T-cell (primary cell): ENCODE measurements at regions not wholly inside any gene's neighbourhood (a gene's known extent, or its start where the extent isn't known, plus 50 kb on each side); places are given as distances from the start of the nearest gene placed in this dataset.
"Not testable (repeated sequence)": the region's sequence is repeated elsewhere in the genome, so short reads cannot be mapped to it uniquely, and the experiment has no call there.

Experiments used
- ATAC-seq, 4 experiments: fragments of 200-7000 bp in 3 of 4; fragments of 150-1000 bp in 1 of 4; cut with Tn5 transposase; replicated peaks in 1 of 4; 1 replicate in 3 of 4; 2 replicates in 1 of 4; pipeline ENCODE4 v1.10.0; 2021; ENCODE audit warnings: moderate library complexity in 3 of 4, mild to moderate bottlenecking in 2 of 4, moderate number of reproducible peaks in 1 of 4
- CTCF ChIA-PET, 2 donors: fragments of 300-600 bp; sonication (Branson Sonifier 250); formaldehyde crosslinking; loops; one replicate each; lab custom pipeline; 2022; ENCODE audit warnings: antibody characterized with exemption in 2 of 2; lab: Charles Lee
- POLR2A ChIA-PET, 2 donors: fragments of 300-600 bp; sonication (Branson Sonifier 250); formaldehyde crosslinking; loops; one replicate each; lab custom pipeline; 2022; ENCODE audit warnings: antibody characterized with exemption in 2 of 2; lab: Charles Lee
- DNase-seq, 35 experiments: peaks; one replicate each; pipeline versions ENCODE4 v3.0.0 to v3.0.0-alpha.2; 2013 to 2023
- H3K27ac ChIP-seq: one replicate; pipeline ENCODE4 v1.5.1; 2013; ENCODE audit warnings: low read length
- H3K27me3 ChIP-seq, 2 experiments: replicated peaks in 1 of 2; 1 replicate in 1 of 2; 2 replicates in 1 of 2; pipeline versions ENCODE4 v1.6.1 to v1.7.0; 2013; ENCODE audit warnings: low read length in 1 of 2, mixed read lengths in 1 of 2; ENCODE audit not compliant: control insufficient read depth in 2 of 2, insufficient read depth in 2 of 2; ENCODE audit errors: extremely low read depth in 1 of 2
- H3K36me3 ChIP-seq, 2 donors: 1 replicate in 1 of 2; 2 replicates in 1 of 2; pipeline versions ENCODE4 v1.6.1 to v1.7.0; 2013; ENCODE audit warnings: low read length in 1 of 2; ENCODE audit not compliant: control insufficient read depth in 2 of 2, insufficient read depth in 1 of 2; ENCODE audit errors: extremely low read depth in 1 of 2
- H3K4me1 ChIP-seq, 2 experiments: 1 replicate in 1 of 2; 2 replicates in 1 of 2; pipeline versions ENCODE4 v1.6.1 to v1.7.0; 2013; ENCODE audit warnings: low read length in 2 of 2, mixed read lengths in 1 of 2; ENCODE audit not compliant: insufficient read depth in 2 of 2, control insufficient read depth in 1 of 2; ENCODE audit errors: extremely low read depth in 1 of 2
- H3K4me3 ChIP-seq, 2 donors: 1 replicate in 1 of 2; 2 replicates in 1 of 2; pipeline versions ENCODE4 v1.5.1 to v1.7.0; 2013; ENCODE audit warnings: mild to moderate bottlenecking in 2 of 2, low read length in 1 of 2, moderate library complexity in 1 of 2; ENCODE audit not compliant: control insufficient read depth in 1 of 2; ENCODE audit errors: extremely low read depth in 1 of 2
- H3K9me3 ChIP-seq: 2 replicates; pipeline ENCODE4 v1.7.0; 2013
- H3K27ac Mint-ChIP-seq, 2 donors: one replicate each; pipeline ENCODE4 v1.8.0; 2020 to 2021; ENCODE audit warnings: mild to moderate bottlenecking in 2 of 2, mixed read lengths in 2 of 2
- H3K27me3 Mint-ChIP-seq, 2 donors: one replicate each; pipeline ENCODE4 v1.8.0; 2021 to 2022; ENCODE audit warnings: mixed read lengths in 2 of 2
- H3K36me3 Mint-ChIP-seq: one replicate; pipeline ENCODE4 v1.8.0; 2021; ENCODE audit warnings: mixed read lengths
- H3K4me1 Mint-ChIP-seq, 3 donors: one replicate each; pipeline ENCODE4 v1.8.0; 2020 to 2022; ENCODE audit warnings: mixed read lengths in 3 of 3, mild to moderate bottlenecking in 1 of 3
- H3K4me3 Mint-ChIP-seq, 3 donors: one replicate each; pipeline ENCODE4 v1.8.0; 2020 to 2022; ENCODE audit warnings: mild to moderate bottlenecking in 3 of 3, mixed read lengths in 3 of 3, moderate library complexity in 3 of 3
- H3K9me3 Mint-ChIP-seq, 3 donors: one replicate each; pipeline ENCODE4 v1.8.0; 2020 to 2022; ENCODE audit warnings: mixed read lengths in 3 of 3
- WGBS: methylation state at CpG from one replicate; pipeline ENCODE4 v1.1.5; 2013; ENCODE audit warnings: missing lambda C conversion rate; ENCODE audit not compliant: insufficient coverage; 5-methylcytosine and 5-hydroxymethylcytosine counted together

GRCh38 chr3:71951361-71951760, 166.4 kb upstream of the PROK2 start:
- Mint-ChIP-seq H3K4me1 (peaks cover 0 to 5% (median 4%) of the 10 kb centered on the region in 3 donors), H3K27me3 (no peaks in the 10 kb centered on the region), H3K9me3 (no peaks in the 10 kb centered on the region), H3K27ac (no peak overlapping the region), H3K4me3 (no peak overlapping the region), H3K36me3 (no peaks in the 10 kb centered on the region)
- Histone ChIP-seq H3K36me3 (no peaks in the 10 kb centered on the region), H3K4me1 (peaks cover 0 to 3% of the 10 kb centered on the region in 2 experiments), H3K4me3 (no peak overlapping the region), H3K27ac (no peak overlapping the region), H3K9me3 (no peaks in the 10 kb centered on the region), H3K27me3 (no peaks in the 10 kb centered on the region)
- ChIA-PET CTCF (interaction anchor here in 1 of 2 donors (0.9 kb wide), 1 partner anchor 12 kb away, joined by 3 read pairs; no protein-coding TSS in a partner anchor), POLR2A (no interaction called here)
- 75% methylated on average over 4 of the region's 4 CpGs for WGBS
- ATAC-seq (no peak), DNase-seq (no peak)

- Histone ChIP-seq H3K36me3 (no peaks in the 10 kb centered on the region), H3K4me3 (no peak overlapping the region), H3K9me3 (no peaks in the 10 kb centered on the region), H3K4me1 (no peaks in the 10 kb centered on the region), H3K27ac (no peak overlapping the region), H3K27me3 (peaks cover 0 to under 1% of the 10 kb centered on the region in 2 experiments)
- Mint-ChIP-seq H3K4me1 (no peaks in the 10 kb centered on the region), H3K4me3 (no peak overlapping the region), H3K27me3 (peaks cover 3 to 5% of the 10 kb centered on the region in 2 donors), H3K27ac (no peak overlapping the region), H3K9me3 (no peaks in the 10 kb centered on the region), H3K36me3 (no peaks in the 10 kb centered on the region)
- DNase-seq (no peak), ATAC-seq (no peak)
- 69% methylated on average over 2 of the region's 4 CpGs for WGBS
- CTCF ChIA-PET = interaction anchor here in 1 of 2 donors (0.6 kb wide), 1 partner anchor 42 kb away, joined by 3 read pairs; no protein-coding TSS in a partner anchor
- POLR2A ChIA-PET = no interaction called here
These were observed 164.5 kb upstream of the PROK2 start for GRCh38 chr3:71949442-71949841.

- H3K27ac Mint-ChIP-seq = no peak overlapping the region
- H3K36me3 Mint-ChIP-seq = no peaks in the 10 kb centered on the region
- ATAC-seq (no peak), DNase-seq (no peak)
- CTCF ChIA-PET = interaction anchor here in 1 of 2 donors (0.5 kb wide), 1 partner anchor 989 kb away, joined by 3 read pairs; no protein-coding TSS in a partner anchor
- H3K9me3 ChIP-seq = no peaks in the 10 kb centered on the region
- no peaks in the 10 kb centered on the region for H3K36me3 ChIP-seq
- 86% methylated on average over 2 of the region's 5 CpGs for WGBS
- H3K27me3 ChIP-seq = peaks cover 0 to 8% of the 10 kb centered on the region in 2 experiments
- POLR2A ChIA-PET = no interaction called here
- no peaks in the 10 kb centered on the region for H3K4me1 ChIP-seq
- no peak overlapping the region for H3K4me3 ChIP-seq
- H3K4me3 Mint-ChIP-seq = no peak overlapping the region
- peaks cover 7 to 12% of the 10 kb centered on the region in 2 donors for H3K27me3 Mint-ChIP-seq
- H3K27ac ChIP-seq = no peak overlapping the region
- no peaks in the 10 kb centered on the region for H3K9me3 Mint-ChIP-seq
- no peaks in the 10 kb centered on the region for H3K4me1 Mint-ChIP-seq
These were observed 159.6 kb upstream of the PROK2 start for GRCh38 chr3:71944482-71945065.

DNA sequence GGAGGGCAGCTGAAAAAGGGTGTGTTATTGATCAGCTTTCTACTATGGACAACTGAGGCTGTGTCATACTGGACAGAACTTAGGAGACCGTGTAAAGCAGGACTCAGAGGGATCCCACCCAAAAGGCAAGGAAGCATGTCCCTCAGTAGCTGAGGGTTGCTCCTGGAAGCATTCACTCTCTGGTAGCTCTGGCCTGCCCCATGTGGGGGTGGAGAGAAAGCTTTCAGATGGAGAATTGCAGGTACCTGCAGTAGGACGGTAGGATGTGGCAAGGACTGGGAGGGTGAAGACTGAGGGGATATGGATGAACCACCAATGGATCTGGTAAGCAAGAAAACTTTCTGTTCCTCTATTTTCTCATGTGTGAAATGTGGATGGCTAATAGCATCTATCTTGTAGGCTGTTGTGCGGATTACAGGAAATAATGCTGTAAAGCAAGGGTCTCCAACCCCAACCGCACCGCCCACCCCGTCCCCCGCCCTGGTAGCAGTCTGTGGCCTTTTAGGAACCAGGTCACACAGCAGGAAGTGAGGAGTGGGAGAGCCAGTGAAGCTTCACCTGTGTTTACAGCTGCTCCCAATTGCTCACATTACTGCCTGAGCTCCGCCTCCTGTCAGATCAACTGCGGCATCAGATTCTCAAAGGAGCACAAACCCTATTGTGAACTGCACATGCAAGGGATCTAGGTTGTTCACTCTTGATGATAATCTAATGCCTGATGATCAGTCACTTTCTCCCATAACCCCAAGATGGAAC, 157.7 kb upstream of the PROK2 start:
- H3K27ac ChIP-seq = no peak overlapping the region
- Mint-ChIP-seq H3K27me3 (peaks cover 7 to 12% of the 10 kb centered on the region in 2 donors), H3K27ac (no peak overlapping the region), H3K9me3 (no peaks in the 10 kb centered on the region), H3K36me3 (no peaks in the 10 kb centered on the region), H3K4me3 (no peak overlapping the region), H3K4me1 (no peaks in the 10 kb centered on the region)
- H3K9me3 ChIP-seq = no peaks in the 10 kb centered on the region
- 94% methylated on average over 2 of the region's 9 CpGs for WGBS
- DNase-seq = no peak
- no peak for ATAC-seq
- H3K4me3 ChIP-seq = no peak overlapping the region
- no peaks in the 10 kb centered on the region for H3K36me3 ChIP-seq
- ChIA-PET POLR2A (no interaction called here), CTCF (interaction anchor here in 1 of 2 donors (0.5 kb wide), 1 partner anchor 1087 kb away, joined by 3 read pairs; no protein-coding TSS in a partner anchor)
- H3K27me3 ChIP-seq = peaks cover 0 to 8% of the 10 kb centered on the region in 2 experiments
- H3K4me1 ChIP-seq = no peaks in the 10 kb centered on the region

- Mint-ChIP-seq H3K4me3 (no peak overlapping the region), H3K4me1 (no peaks in the 10 kb centered on the region), H3K27me3 (peaks cover 7 to 12% of the 10 kb centered on the region in 2 donors), H3K36me3 (no peaks in the 10 kb centered on the region), H3K27ac (no peak overlapping the region), H3K9me3 (no peaks in the 10 kb centered on the region)
- H3K4me1 ChIP-seq = no peaks in the 10 kb centered on the region
- H3K4me3 ChIP-seq = no peak overlapping the region
- POLR2A ChIA-PET = interaction anchor here in 1 of 2 donors (0.6 kb wide), 1 partner anchor 919 kb away, joined by 3 read pairs; no protein-coding TSS in a partner anchor
- peaks cover 0 to 16% of the 10 kb centered on the region in 2 experiments for H3K27me3 ChIP-seq
- ATAC-seq (no peak), DNase-seq (no peak)
- H3K27ac ChIP-seq = no peak overlapping the region
- no peaks in the 10 kb centered on the region for H3K9me3 ChIP-seq
- CTCF ChIA-PET = no interaction called here
- no CpG with 5 or more reads among the region's 1 CpG for WGBS
- no peaks in the 10 kb centered on the region for H3K36me3 ChIP-seq
These were observed 155.5 kb upstream of the PROK2 start for GRCh38 chr3:71940486-71940885.

- ATAC-seq, H3K27me3 Mint-ChIP-seq, H3K27ac Mint-ChIP-seq, DNase-seq, H3K9me3 Mint-ChIP-seq, H3K9me3 ChIP-seq, H3K4me1 Mint-ChIP-seq, H3K36me3 Mint-ChIP-seq, H3K27ac ChIP-seq, H3K4me3 Mint-ChIP-seq, H3K36me3 ChIP-seq, H3K4me1 ChIP-seq, H3K4me3 ChIP-seq: not testable (repeated sequence)
- peaks cover 0 to 13% of the 10 kb centered on the region in 2 experiments for H3K27me3 ChIP-seq
- no CpG with 5 or more reads among the region's 3 CpGs for WGBS
- CTCF ChIA-PET = interaction anchor here in 1 of 2 donors (0.6 kb wide), 1 partner anchor 59 kb away, joined by 3 read pairs; no protein-coding TSS in a partner anchor
- POLR2A ChIA-PET = interaction anchor here in 1 of 2 donors (0.6 kb wide), 1 partner anchor 169 kb away, joined by 3 read pairs; no protein-coding TSS in a partner anchor
These were observed 153.1 kb upstream of the PROK2 start for GRCh38 chr3:71938081-71938480.
